ENCODE measurements at regions not wholly inside any gene's neighbourhood (a gene's known extent, or its start where the extent isn't known, plus 50 kb on each side); places are given as distances from the start of the nearest gene placed in this dataset.

- Histone ChIP-seq H3K4me1 (ENCODE audit: insufficient read depth, low read length) (no peaks in the 10 kb centered on the region), H3K4me2 (ENCODE audit: low read length) (no peak overlapping the region), H2AFZ (ENCODE audit: low read length) (no peak overlapping the region), H3K9me3 (ENCODE audit: low read length) (no peaks in the 10 kb centered on the region), H3K79me2 (ENCODE audit: low read length) (no peaks in the 10 kb centered on the region), H3F3A (ENCODE audit: low read length, unreplicated experiment) (no peaks in the 10 kb centered on the region), H3K36me3 (ENCODE audit: low read depth, low read length) (no peaks in the 10 kb centered on the region), H3K27me3 (ENCODE audit: low read length) (no peaks in the 10 kb centered on the region), H4K20me1 (ENCODE audit: low read length) (no peaks in the 10 kb centered on the region), H3K27ac (ENCODE audit: low read length) (no peak overlapping the region), H3K9ac (ENCODE audit: low read length) (no peak overlapping the region), H3K4me3 (ENCODE audit: low read length) (no peak overlapping the region), H3K9me2 (replicated peaks; ENCODE audit: low read length) (no peaks in the 10 kb centered on the region)
- CTCF ChIA-PET = no interaction called here
- DNase-seq (no peak), ATAC-seq (no peak)
- POLR2A ChIA-PET (ENCODE audit: unreplicated experiment) = no interaction called here
- TF ChIP-seq EZH2 (IDR thresholded peaks at IDR 0.05; ENCODE audit: low read length, unreplicated experiment) = no peak
- no peak for TF ChIP-seq CTCF (conservative IDR thresholded peaks at IDR 0.05; ENCODE audit: low read depth, low read length)
- TF ChIP-seq EZH2phosphoT487 (IDR thresholded peaks at IDR 0.05; ENCODE audit: borderline replicate concordance, low read length) = no peak
- BruUV-seq (replicated peaks) = no TSS peak
- intact Hi-C loops (cut with micrococcal nuclease) = no loop called here
These were observed 330.9 kb downstream of the CXXC4 start for GRCh38 chr4:104163820-104164219.

- ChIA-PET CTCF (no interaction called here), POLR2A (ENCODE audit: unreplicated experiment) (no interaction called here)
- H3K36me3 ChIP-seq (ENCODE audit: low read depth, low read length) = no peaks in the 10 kb centered on the region
- H3K9me2 ChIP-seq (replicated peaks; ENCODE audit: low read length) = no peaks in the 10 kb centered on the region
- H3K79me2 ChIP-seq (ENCODE audit: low read length) = no peaks in the 10 kb centered on the region
- no peaks in the 10 kb centered on the region for H3F3A ChIP-seq (ENCODE audit: low read length, unreplicated experiment)
- no peaks in the 10 kb centered on the region for H3K4me1 ChIP-seq (ENCODE audit: insufficient read depth, low read length)
- BruUV-seq (replicated peaks) = no TSS peak
- no peak overlapping the region for H3K4me2 ChIP-seq (ENCODE audit: low read length)
- H3K4me3 ChIP-seq (ENCODE audit: low read length) = no peak overlapping the region
- no peak overlapping the region for H2AFZ ChIP-seq (ENCODE audit: low read length)
- no peaks in the 10 kb centered on the region for H4K20me1 ChIP-seq (ENCODE audit: low read length)
- no peak overlapping the region for H3K27ac ChIP-seq (ENCODE audit: low read length)
- no peaks in the 10 kb centered on the region for H3K27me3 ChIP-seq (ENCODE audit: low read length)
- ATAC-seq = no peak
- H3K9me3 ChIP-seq (ENCODE audit: low read length) = no peaks in the 10 kb centered on the region
- no peak for DNase-seq
- intact Hi-C loops (cut with micrococcal nuclease) = no loop called here
- TF ChIP-seq CTCF (conservative IDR thresholded peaks at IDR 0.05; ENCODE audit: low read depth, low read length) (no peak), EZH2phosphoT487 (IDR thresholded peaks at IDR 0.05; ENCODE audit: borderline replicate concordance, low read length) (no peak), EZH2 (IDR thresholded peaks at IDR 0.05; ENCODE audit: low read length, unreplicated experiment) (no peak)
- no peak overlapping the region for H3K9ac ChIP-seq (ENCODE audit: low read length)
These were observed 348.6 kb downstream of the CXXC4 start for GRCh38 chr4:104146048-104146447.

GRCh38 chr4:104138116-104138515 is 356.6 kb downstream of the CXXC4 start:
- Histone ChIP-seq H3K27ac (ENCODE audit: low read length) (no peak overlapping the region), H3K4me2 (ENCODE audit: low read length) (no peak overlapping the region), H3K4me3 (ENCODE audit: low read length) (no peak overlapping the region), H3F3A (ENCODE audit: low read length, unreplicated experiment) (no peaks in the 10 kb centered on the region), H3K79me2 (ENCODE audit: low read length) (no peaks in the 10 kb centered on the region), H3K27me3 (ENCODE audit: low read length) (no peaks in the 10 kb centered on the region), H3K36me3 (ENCODE audit: low read depth, low read length) (no peaks in the 10 kb centered on the region), H3K4me1 (ENCODE audit: insufficient read depth, low read length) (no peaks in the 10 kb centered on the region), H2AFZ (ENCODE audit: low read length) (no peak overlapping the region), H3K9me2 (replicated peaks; ENCODE audit: low read length) (no peaks in the 10 kb centered on the region), H3K9ac (ENCODE audit: low read length) (no peak overlapping the region), H4K20me1 (ENCODE audit: low read length) (no peaks in the 10 kb centered on the region), H3K9me3 (ENCODE audit: low read length) (no peaks in the 10 kb centered on the region)
- POLR2A ChIA-PET (ENCODE audit: unreplicated experiment) = no interaction called here
- TF ChIP-seq EZH2phosphoT487 (IDR thresholded peaks at IDR 0.05; ENCODE audit: borderline replicate concordance, low read length) (no peak), CTCF (conservative IDR thresholded peaks at IDR 0.05; ENCODE audit: low read depth, low read length) (no peak), EZH2 (IDR thresholded peaks at IDR 0.05; ENCODE audit: low read length, unreplicated experiment) (no peak)
- ATAC-seq = no peak
- DNase-seq = no peak
- CTCF ChIA-PET = no interaction called here
- intact Hi-C loops (cut with micrococcal nuclease) = no loop called here
- BruUV-seq (replicated peaks) = no TSS peak

All from PC-3 (cell line).